ENCODE measurements at regions not wholly inside any gene's neighbourhood (a gene's known extent, or its start where the extent isn't known, plus 50 kb on each side); places are given as distances from the start of the nearest gene placed in this dataset.

DNA sequence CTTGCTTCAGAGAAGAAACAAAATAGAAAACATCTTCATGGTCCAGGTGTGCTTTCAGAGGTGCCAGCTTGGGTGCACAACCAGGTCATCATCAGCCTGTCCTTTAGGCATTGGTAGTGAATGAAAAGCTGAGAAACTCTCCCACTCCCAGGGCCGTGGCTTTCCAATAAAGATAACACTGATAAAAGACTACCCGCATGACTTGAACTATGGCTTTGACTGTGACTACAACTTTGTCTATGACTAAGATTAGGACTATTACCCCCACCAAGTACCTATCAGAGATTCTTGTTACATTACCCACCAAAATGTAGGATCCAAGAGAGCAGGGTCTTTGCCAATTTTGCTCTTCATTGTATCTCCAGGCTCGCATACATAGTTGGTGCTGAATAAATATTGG is 115.2 kb downstream of the EDEM1 start:
- H3K9ac ChIP-seq (ENCODE audit: low read length) = no peak overlapping the region
- H3K27me3 Mint-ChIP-seq (ENCODE audit: low read depth, unreplicated experiment) = no peaks in the 10 kb centered on the region

DNA sequence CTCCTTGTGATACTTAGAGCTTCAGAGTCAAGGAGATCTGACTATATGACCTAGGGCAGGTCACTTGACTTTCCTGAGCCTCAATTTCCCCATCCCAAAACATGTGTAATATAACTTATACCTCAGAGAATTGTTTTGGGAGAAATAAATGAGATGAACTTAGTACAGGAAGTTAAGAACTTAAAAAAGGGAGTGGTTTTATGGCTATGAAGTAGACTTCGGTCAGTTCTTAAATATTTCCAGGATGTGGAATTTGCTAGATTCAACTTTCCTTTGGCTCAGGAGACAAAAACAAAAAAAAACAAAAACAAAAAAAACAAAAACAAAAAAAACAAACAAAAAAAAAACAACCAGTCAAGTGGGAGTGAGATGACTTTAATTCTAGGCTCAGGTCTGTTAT is 116.7 kb downstream of the EDEM1 start:
- no peak overlapping the region for H3K9ac ChIP-seq (ENCODE audit: low read length)
- no peaks in the 10 kb centered on the region for H3K9me3 ChIP-seq (ENCODE audit: insufficient read depth, low read depth, low read length)
- H3K36me3 ChIP-seq (ENCODE audit: insufficient read depth, low read length) = no peaks in the 10 kb centered on the region
- TF ChIP-seq, protein P1, sequence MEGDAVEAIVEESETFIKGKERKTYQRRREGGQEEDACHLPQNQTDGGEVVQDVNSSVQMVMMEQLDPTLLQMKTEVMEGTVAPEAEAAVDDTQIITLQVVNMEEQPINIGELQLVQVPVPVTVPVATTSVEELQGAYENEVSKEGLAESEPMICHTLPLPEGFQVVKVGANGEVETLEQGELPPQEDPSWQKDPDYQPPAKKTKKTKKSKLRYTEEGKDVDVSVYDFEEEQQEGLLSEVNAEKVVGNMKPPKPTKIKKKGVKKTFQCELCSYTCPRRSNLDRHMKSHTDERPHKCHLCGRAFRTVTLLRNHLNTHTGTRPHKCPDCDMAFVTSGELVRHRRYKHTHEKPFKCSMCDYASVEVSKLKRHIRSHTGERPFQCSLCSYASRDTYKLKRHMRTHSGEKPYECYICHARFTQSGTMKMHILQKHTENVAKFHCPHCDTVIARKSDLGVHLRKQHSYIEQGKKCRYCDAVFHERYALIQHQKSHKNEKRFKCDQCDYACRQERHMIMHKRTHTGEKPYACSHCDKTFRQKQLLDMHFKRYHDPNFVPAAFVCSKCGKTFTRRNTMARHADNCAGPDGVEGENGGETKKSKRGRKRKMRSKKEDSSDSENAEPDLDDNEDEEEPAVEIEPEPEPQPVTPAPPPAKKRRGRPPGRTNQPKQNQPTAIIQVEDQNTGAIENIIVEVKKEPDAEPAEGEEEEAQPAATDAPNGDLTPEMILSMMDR (IDR thresholded peaks at IDR 0.05; ENCODE audit: insufficient read depth, low read depth, low read length) = no peak
- no peak for TF ChIP-seq EZH2 (IDR thresholded peaks at IDR 0.05; ENCODE audit: insufficient read depth, low read length)
- no peak overlapping the region for H3K27ac Mint-ChIP-seq (ENCODE audit: unreplicated experiment)
- FAIRE-seq (no peak), DNase-seq (ENCODE audit: low read depth) (no peak)
- H4K20me1 ChIP-seq (ENCODE audit: insufficient read depth, low read length) = no peaks in the 10 kb centered on the region
- peaks cover 3% of the 10 kb centered on the region for H3K4me1 ChIP-seq (ENCODE audit: insufficient read depth, low read length)
- no peaks in the 10 kb centered on the region for H3K36me3 Mint-ChIP-seq (ENCODE audit: low read depth, unreplicated experiment)
- H3K4me3 Mint-ChIP-seq (ENCODE audit: unreplicated experiment) = no peak overlapping the region
- no peak overlapping the region for H3K4me2 ChIP-seq (ENCODE audit: low read length)
- no peak overlapping the region for H3K27ac ChIP-seq (ENCODE audit: low read depth, low read length)
- H3K79me2 ChIP-seq (ENCODE audit: insufficient read depth, low read length) = no peaks in the 10 kb centered on the region
- no peak overlapping the region for H3K4me3 ChIP-seq (ENCODE audit: insufficient read depth, low read depth, low read length)
- no peaks in the 10 kb centered on the region for H3K27me3 ChIP-seq (ENCODE audit: insufficient read depth, low read length)
- H2AFZ ChIP-seq (ENCODE audit: low read depth, low read length) = no peak overlapping the region
- H3K4me1 Mint-ChIP-seq (ENCODE audit: low read depth, unreplicated experiment) = peaks cover under 1% of the 10 kb centered on the region
- H3K27me3 Mint-ChIP-seq (ENCODE audit: low read depth, unreplicated experiment) = no peaks in the 10 kb centered on the region
- H3K9me3 Mint-ChIP-seq (ENCODE audit: unreplicated experiment) = no peaks in the 10 kb centered on the region

More for the DNA sequence above, 115.2 kb downstream of the EDEM1 start:
- FAIRE-seq = no peak
- Histone ChIP-seq H3K4me3 (ENCODE audit: insufficient read depth, low read depth, low read length) (no peak overlapping the region), H3K79me2 (ENCODE audit: insufficient read depth, low read length) (no peaks in the 10 kb centered on the region), H3K36me3 (ENCODE audit: insufficient read depth, low read length) (no peaks in the 10 kb centered on the region), H3K9me3 (ENCODE audit: insufficient read depth, low read depth, low read length) (no peaks in the 10 kb centered on the region), H3K4me1 (ENCODE audit: insufficient read depth, low read length) (peaks cover 3% of the 10 kb centered on the region), H3K4me2 (ENCODE audit: low read length) (no peak overlapping the region), H3K27ac (ENCODE audit: low read depth, low read length) (no peak overlapping the region), H4K20me1 (ENCODE audit: insufficient read depth, low read length) (no peaks in the 10 kb centered on the region), H3K27me3 (ENCODE audit: insufficient read depth, low read length) (no peaks in the 10 kb centered on the region), H2AFZ (ENCODE audit: low read depth, low read length) (no peak overlapping the region)
- DNase-seq (ENCODE audit: low read depth) = no peak
- Mint-ChIP-seq H3K27ac (ENCODE audit: unreplicated experiment) (no peak overlapping the region), H3K4me3 (ENCODE audit: unreplicated experiment) (no peak overlapping the region), H3K9me3 (ENCODE audit: unreplicated experiment) (no peaks in the 10 kb centered on the region), H3K36me3 (ENCODE audit: low read depth, unreplicated experiment) (no peaks in the 10 kb centered on the region), H3K4me1 (ENCODE audit: low read depth, unreplicated experiment) (peaks cover 5% of the 10 kb centered on the region)
- no peak for TF ChIP-seq EZH2 (IDR thresholded peaks at IDR 0.05; ENCODE audit: insufficient read depth, low read length)

DNA sequence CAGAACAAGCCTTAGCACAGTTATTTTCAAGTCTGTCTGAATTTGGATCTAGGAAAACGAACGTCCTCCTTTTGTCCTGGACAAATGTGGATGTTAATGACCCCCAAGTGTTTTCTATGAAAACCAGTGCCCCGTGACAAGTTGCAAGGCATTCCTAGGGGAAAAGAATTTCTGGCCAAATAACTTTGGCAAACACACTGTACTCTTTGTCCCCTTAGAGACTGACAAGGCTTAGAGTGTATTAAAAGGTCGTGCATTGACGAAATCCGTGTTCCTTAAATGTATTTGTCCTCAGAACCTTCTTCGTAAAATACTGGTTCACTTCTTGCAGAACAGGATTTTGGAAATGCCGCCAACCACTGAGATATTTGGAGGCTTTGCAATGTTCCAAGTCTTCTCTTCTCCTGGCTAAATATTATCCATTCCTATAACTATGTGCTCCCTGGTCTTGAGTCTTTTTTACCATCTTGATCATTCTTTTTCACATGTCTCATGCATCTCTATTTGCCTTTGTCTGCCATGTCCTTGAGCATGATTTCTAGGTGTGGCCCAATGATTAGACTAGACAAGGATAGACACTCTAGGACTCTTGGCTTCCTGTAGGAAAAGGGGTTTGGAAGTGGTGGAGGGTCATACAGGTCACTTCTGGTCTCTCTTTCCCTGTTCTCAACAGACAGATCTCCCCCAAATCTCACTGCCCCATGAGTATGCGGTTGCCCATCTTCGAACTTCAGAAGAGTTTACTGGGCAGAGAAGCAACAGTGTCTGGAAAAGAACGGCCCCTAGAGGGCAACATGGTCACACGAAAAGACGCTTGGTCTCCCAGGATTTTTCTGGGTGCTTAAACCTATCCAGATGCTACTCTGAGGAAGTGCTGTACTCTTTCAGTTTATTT is 117.5 kb downstream of the EDEM1 start:
- no peak overlapping the region for H2AFZ ChIP-seq (ENCODE audit: low read depth, low read length)
- no peaks in the 10 kb centered on the region for H4K20me1 ChIP-seq (ENCODE audit: insufficient read depth, low read length)
- TF ChIP-seq, protein P1 (IDR thresholded peaks at IDR 0.05; ENCODE audit: insufficient read depth, low read depth, low read length) = peak; percentile 76
- no peak for TF ChIP-seq EZH2 (IDR thresholded peaks at IDR 0.05; ENCODE audit: insufficient read depth, low read length)
- Mint-ChIP-seq H3K4me3 (ENCODE audit: unreplicated experiment) (no peak overlapping the region), H3K4me1 (ENCODE audit: low read depth, unreplicated experiment) (no peaks in the 10 kb centered on the region), H3K9me3 (ENCODE audit: unreplicated experiment) (peaks cover 1% of the 10 kb centered on the region), H3K36me3 (ENCODE audit: low read depth, unreplicated experiment) (no peaks in the 10 kb centered on the region), H3K27ac (ENCODE audit: unreplicated experiment) (no peak overlapping the region), H3K27me3 (ENCODE audit: low read depth, unreplicated experiment) (no peaks in the 10 kb centered on the region)
- H3K79me2 ChIP-seq (ENCODE audit: insufficient read depth, low read length) = no peaks in the 10 kb centered on the region
- no peaks in the 10 kb centered on the region for H3K36me3 ChIP-seq (ENCODE audit: insufficient read depth, low read length)
- H3K4me3 ChIP-seq (ENCODE audit: insufficient read depth, low read depth, low read length) = no peak overlapping the region
- H3K9ac ChIP-seq (ENCODE audit: low read length) = no peak overlapping the region
- H3K4me1 ChIP-seq (ENCODE audit: insufficient read depth, low read length) = peaks cover 3% of the 10 kb centered on the region
- FAIRE-seq = no peak
- no peaks in the 10 kb centered on the region for H3K27me3 ChIP-seq (ENCODE audit: insufficient read depth, low read length)
- H3K27ac ChIP-seq (ENCODE audit: low read depth, low read length) = no peak overlapping the region
- no peak overlapping the region for H3K4me2 ChIP-seq (ENCODE audit: low read length)
- no peak for DNase-seq (ENCODE audit: low read depth)
- H3K9me3 ChIP-seq (ENCODE audit: insufficient read depth, low read depth, low read length) = no peaks in the 10 kb centered on the region
